BE2C (cell line): ENCODE measurements at regions not wholly inside any gene's neighbourhood (a gene's known extent, or its start where the extent isn't known, plus 50 kb on each side); places are given as distances from the start of the nearest gene placed in this dataset.
A peak's percentile ranks its signal among the peaks of the same experiment; 100 is the strongest.

Experiments used
- DNase-seq: peaks from one replicate; pipeline ENCODE4 v3.0.0-alpha.2; 2020
- H3K27me3 ChIP-seq: fragments of 250-450 bp; sonication (Bioruptor Pico); 2 replicates; pipeline ENCODE4 v1.5.1; 2020; ENCODE audit warnings: mild to moderate bottlenecking
- H3K36me3 ChIP-seq: fragments of 250-450 bp; sonication (Bioruptor Pico); 2 replicates; pipeline ENCODE4 v1.5.1; 2020; ENCODE audit warnings: mild to moderate bottlenecking
- H3K4me1 ChIP-seq: fragments of 250-450 bp; sonication (Bioruptor Pico); 2 replicates; pipeline ENCODE4 v1.5.1; 2020
- H3K4me3 ChIP-seq: 2 replicates; pipeline ENCODE4 v1.5.1; 2011; ENCODE audit warnings: low read depth, low read length
- H3K9me3 ChIP-seq: fragments of 250-450 bp; sonication (Bioruptor Pico); 2 replicates; pipeline ENCODE4 v1.5.1; 2020
- TF ChIP-seq, protein P1 (sequence below): IDR thresholded peaks from 2 replicates; pipeline ENCODE4 v1.5.1; 2012; ENCODE audit warnings: mild to moderate bottlenecking, low read depth, low read length

DNA sequence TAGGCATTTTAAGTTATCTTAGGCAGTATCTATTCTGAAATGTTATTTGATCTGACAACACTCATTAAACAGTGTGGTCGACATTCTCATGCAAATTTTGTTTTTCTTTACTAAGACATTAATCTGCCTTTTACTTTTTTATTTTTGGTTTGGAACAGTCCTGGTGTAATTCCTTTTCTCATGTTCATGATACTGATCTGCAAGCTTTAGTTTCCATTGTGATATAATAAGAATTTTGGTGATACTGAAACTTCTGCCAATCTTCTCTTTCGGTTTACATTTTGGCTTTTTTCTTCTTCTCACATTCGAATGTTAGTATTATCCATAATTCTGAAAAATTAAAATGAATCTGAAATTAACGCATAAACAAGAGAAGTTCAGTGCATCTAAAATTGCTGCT is 281.9 kb upstream of the MTPN start:
- TF ChIP-seq, protein P1, sequence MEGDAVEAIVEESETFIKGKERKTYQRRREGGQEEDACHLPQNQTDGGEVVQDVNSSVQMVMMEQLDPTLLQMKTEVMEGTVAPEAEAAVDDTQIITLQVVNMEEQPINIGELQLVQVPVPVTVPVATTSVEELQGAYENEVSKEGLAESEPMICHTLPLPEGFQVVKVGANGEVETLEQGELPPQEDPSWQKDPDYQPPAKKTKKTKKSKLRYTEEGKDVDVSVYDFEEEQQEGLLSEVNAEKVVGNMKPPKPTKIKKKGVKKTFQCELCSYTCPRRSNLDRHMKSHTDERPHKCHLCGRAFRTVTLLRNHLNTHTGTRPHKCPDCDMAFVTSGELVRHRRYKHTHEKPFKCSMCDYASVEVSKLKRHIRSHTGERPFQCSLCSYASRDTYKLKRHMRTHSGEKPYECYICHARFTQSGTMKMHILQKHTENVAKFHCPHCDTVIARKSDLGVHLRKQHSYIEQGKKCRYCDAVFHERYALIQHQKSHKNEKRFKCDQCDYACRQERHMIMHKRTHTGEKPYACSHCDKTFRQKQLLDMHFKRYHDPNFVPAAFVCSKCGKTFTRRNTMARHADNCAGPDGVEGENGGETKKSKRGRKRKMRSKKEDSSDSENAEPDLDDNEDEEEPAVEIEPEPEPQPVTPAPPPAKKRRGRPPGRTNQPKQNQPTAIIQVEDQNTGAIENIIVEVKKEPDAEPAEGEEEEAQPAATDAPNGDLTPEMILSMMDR, result no peak
- H3K4me1 ChIP-seq, result peaks cover 4% of the 10 kb centered on the region; the same call in 1 of the 2 replicates
- H3K9me3 ChIP-seq, result no peaks in the 10 kb centered on the region
- H3K36me3 ChIP-seq, result no peaks in the 10 kb centered on the region
- no peaks in the 10 kb centered on the region for H3K27me3 ChIP-seq
- DNase-seq, result no peak
- no peak overlapping the region for H3K4me3 ChIP-seq

DNA sequence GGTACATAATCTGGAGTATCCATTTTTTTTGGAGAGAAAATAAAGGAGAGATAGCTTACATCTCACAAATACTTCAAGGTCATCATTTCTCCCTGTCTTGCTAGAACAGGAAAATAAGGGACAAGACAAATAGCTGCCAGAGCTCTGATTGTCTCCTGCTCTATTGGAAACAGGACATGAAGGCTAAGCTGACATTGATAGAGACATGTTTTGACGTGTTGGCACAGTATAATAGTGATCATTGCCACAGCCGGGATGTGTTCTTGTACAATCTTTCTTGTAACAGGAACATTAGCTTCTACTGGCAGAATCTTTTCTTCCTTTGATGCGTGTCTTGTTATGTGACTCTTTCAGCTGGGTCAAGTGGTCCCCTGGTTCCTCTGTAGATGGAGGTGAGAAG is 279.3 kb upstream of the MTPN start:
- no peaks in the 10 kb centered on the region for H3K36me3 ChIP-seq
- TF ChIP-seq, protein P1, result no peak
- no peaks in the 10 kb centered on the region for H3K27me3 ChIP-seq
- no peak overlapping the region for H3K4me3 ChIP-seq
- no peak for DNase-seq
- peaks cover 4% of the 10 kb centered on the region; the same call in 1 of the 2 replicates for H3K4me1 ChIP-seq
- H3K9me3 ChIP-seq, result no peaks in the 10 kb centered on the region

DNA sequence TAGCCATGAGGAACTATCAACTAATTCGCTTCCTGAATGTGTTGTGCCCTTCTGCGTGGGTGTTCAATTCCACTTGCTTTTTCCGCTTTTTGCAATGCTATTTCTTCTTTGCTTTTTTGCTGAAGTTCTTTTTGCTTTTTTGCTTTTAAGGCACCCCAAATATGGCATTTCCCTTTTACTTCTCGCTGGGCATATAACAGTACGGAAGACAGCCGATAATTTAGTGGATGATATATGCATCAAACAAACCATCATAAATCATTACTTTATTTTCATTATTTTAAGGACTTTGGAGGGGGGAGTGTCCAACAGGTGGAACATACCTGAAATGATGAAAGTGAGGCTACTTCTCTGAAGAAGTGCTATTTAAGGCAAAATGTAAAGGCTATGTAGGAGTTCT is 277.0 kb upstream of the MTPN start:
- H3K4me1 ChIP-seq, result peaks cover 4% of the 10 kb centered on the region; the same call in 1 of the 2 replicates
- TF ChIP-seq, protein P1, result no peak
- DNase-seq, result no peak
- H3K4me3 ChIP-seq, result no peak overlapping the region
- H3K27me3 ChIP-seq, result no peaks in the 10 kb centered on the region
- no peaks in the 10 kb centered on the region for H3K36me3 ChIP-seq
- H3K9me3 ChIP-seq, result no peaks in the 10 kb centered on the region

DNA sequence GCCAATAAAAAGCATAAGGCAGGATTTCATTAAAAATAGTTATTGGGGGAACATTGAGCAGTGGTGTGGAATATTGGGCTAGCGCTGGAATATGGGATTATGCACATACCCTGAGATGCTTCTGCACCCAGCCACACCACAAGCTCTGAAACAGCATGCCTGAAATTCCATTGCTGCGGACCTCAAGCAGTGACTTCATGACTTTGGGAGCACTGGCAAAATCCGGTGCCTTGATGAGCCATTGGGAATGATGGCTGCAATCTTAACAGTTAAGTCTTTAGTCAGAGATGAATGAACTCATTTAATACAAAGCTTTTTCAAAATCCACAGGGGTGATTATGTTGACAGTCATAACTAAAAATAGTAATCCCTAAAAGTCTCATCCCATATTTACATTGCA is 274.7 kb upstream of the MTPN start:
- no peak for DNase-seq
- peaks cover 14% of the 10 kb centered on the region for H3K4me1 ChIP-seq
- no peak overlapping the region for H3K4me3 ChIP-seq
- no peaks in the 10 kb centered on the region for H3K27me3 ChIP-seq
- H3K36me3 ChIP-seq, result no peaks in the 10 kb centered on the region
- TF ChIP-seq, protein P1, result no peak
- no peaks in the 10 kb centered on the region for H3K9me3 ChIP-seq

DNA sequence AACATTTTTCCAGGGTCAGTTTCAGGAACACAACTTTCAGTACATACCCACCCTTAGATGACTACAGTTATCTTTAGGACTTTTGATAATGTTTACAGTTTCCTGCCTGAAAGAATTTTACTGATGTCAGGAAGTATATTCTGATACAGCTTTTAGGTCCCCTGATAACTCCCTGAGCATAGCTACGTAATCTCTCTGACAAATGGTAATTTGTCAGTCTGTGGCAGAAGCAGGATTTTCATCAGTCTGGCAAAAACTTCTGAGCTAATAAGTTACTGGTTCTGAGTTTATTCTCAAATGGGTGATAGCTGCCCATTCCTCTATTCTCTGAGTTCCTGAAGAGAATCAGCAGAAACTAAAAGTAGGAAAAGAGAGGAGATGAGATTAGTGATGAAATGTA is 270.1 kb upstream of the MTPN start:
- no peak for DNase-seq
- Histone ChIP-seq H3K9me3 (no peaks in the 10 kb centered on the region), H3K4me3 (no peak overlapping the region), H3K27me3 (no peaks in the 10 kb centered on the region), H3K36me3 (no peaks in the 10 kb centered on the region), H3K4me1 (peaks cover 25% of the 10 kb centered on the region)
- TF ChIP-seq, protein P1, result no peak

DNA sequence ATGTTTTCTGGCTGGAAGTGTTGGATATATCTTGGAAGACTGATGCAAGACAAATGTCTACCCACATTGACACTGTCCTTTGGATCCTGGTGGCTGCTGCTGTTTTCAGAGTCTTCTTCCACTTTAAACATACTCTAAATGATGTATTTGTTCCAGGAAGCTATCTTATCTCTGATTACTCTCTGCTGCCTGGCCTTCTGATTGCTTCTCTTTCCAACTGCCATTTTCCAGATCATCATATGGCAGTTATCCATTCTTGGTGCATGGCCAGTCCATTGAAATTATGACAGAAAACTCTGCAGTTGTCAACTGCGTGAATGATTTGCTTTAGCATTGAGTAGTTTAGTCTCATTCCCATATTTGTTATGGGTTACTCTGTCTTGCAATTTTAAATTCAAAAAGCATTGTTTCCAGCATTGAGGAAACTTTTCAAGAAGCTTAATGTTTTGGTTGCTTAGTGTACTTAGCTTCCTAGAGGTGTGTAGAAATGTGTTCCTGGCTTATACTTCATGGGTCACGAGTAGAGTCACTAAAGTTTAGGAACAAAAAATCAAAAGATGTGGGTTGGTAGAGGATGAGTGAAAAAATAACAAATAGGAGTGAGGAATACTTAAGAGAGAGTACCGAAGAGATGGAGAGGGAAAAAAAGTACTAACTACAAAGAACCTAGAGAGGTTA is 268.3 kb upstream of the MTPN start:
- no peaks in the 10 kb centered on the region for H3K9me3 ChIP-seq
- H3K36me3 ChIP-seq, result no peaks in the 10 kb centered on the region
- peaks cover 25% of the 10 kb centered on the region for H3K4me1 ChIP-seq
- peak; percentile 35 for DNase-seq
- H3K4me3 ChIP-seq, result no peak overlapping the region
- no peaks in the 10 kb centered on the region for H3K27me3 ChIP-seq
- TF ChIP-seq, protein P1, result no peak
